BLaER1 treated with 17β-estradiol and CSF1 and Interleukin-3, amounts not matched to agents 10 nM and 100 nM (cell line): ENCODE measurements at regions not wholly inside any gene's neighbourhood (a gene's known extent, or its start where the extent isn't known, plus 50 kb on each side); places are given as distances from the start of the nearest gene placed in this dataset.
A peak's percentile ranks its signal among the peaks of the same experiment; 100 is the strongest.

Experiments used
- H3K27ac ChIP-seq, 11 experiments: shearing (Covaris generic); formaldehyde crosslinking; 2 replicates each; pipeline ENCODE4 v1.8.1; 2022
- H3K27me3 ChIP-seq, 11 experiments: shearing (Covaris generic); formaldehyde crosslinking; 2 replicates each; pipeline ENCODE4 v1.8.1; 2022
- H3K36me3 ChIP-seq, 11 experiments: shearing (Covaris generic); formaldehyde crosslinking; 2 replicates each; pipeline ENCODE4 v1.8.1; 2022
- H3K4me1 ChIP-seq, 10 experiments: shearing (Covaris generic); formaldehyde crosslinking; 2 replicates each; pipeline ENCODE4 v1.8.1; 2022
- H3K4me2 ChIP-seq, 11 experiments: shearing (Covaris generic); formaldehyde crosslinking; 2 replicates each; pipeline ENCODE4 v1.8.1; 2022
- H3K4me3 ChIP-seq, 10 experiments: shearing (Covaris generic); formaldehyde crosslinking; 2 replicates each; pipeline ENCODE4 v1.8.1; 2022
- H3K9ac ChIP-seq, 11 experiments: shearing (Covaris generic); formaldehyde crosslinking; 2 replicates each; pipeline ENCODE4 v1.8.1; 2022
- H3K9me3 ChIP-seq, 11 experiments: shearing (Covaris generic); formaldehyde crosslinking; replicated peaks in 1 of 11; 2 replicates each; pipeline ENCODE4 v1.8.1; 2022
- H4K20me1 ChIP-seq, 11 experiments: shearing (Covaris generic); formaldehyde crosslinking; 2 replicates each; pipeline ENCODE4 v1.8.1; 2022
- Cebpa-rat ChIP-seq, 11 experiments: shearing (Covaris generic); IDR thresholded peaks; 2 replicates each; pipeline ENCODE4 v1.8.1; 2022

DNA sequence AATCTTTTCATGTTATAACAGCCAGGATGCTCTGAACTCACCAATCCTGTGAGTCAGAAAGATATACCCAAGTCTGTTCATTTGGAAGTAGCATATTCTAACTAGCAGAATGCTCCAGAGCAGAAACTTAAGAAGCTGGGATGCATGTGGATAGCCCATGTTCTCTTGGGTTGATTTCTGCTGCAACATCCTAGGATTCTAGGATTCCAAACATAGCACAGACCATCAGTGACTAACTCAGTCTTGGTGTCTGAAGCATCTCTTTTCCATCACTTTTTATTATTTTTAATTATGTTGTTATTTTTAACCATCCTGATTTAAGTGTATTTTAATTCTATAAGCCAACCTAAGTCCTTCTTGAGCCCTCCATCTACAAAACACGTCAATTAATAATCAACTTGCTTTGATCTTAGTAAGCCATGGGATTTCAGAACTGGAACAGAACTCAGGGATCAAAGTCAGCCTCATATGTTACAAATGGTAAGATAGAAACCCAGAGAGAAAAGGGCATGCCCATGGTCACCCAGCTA is 85.4 kb downstream of the OSR1 start:
- H3K27me3 ChIP-seq: no peaks in the 10 kb centered on the region
- H3K4me3 ChIP-seq: no peak overlapping the region
- TF ChIP-seq Cebpa-rat (IDR thresholded peaks at IDR 0.05): no peak
- H3K4me2 ChIP-seq: no peak overlapping the region
- H4K20me1 ChIP-seq: no peaks in the 10 kb centered on the region
- no peaks in the 10 kb centered on the region; a peak in 1 of 20 replicates for H3K4me1 ChIP-seq
- no peaks in the 10 kb centered on the region for H3K9me3 ChIP-seq
- no peak overlapping the region for H3K9ac ChIP-seq
- no peak overlapping the region for H3K27ac ChIP-seq
- H3K36me3 ChIP-seq: no peaks in the 10 kb centered on the region

DNA sequence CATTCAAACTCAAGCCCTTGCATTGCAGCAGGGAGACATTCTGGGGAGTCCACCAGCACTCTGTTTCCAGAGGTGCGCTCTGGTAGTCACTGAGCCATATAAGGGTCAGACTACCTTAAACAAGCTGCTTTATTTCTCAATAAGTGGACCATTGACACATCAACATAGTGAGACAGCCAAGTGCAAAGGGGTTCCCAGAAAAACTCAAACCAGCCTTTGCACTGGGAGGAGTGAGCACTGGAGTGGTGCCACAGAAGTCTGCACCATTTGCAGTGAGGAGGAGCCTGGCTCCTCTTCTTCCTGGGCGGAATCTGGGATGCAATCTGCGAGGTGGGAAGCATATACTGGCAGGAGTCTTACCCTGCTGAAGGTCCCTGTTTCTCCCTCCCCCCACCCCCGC is 86.4 kb downstream of the OSR1 start:
- H3K4me1 ChIP-seq: no peaks in the 10 kb centered on the region; a peak in 1 of 20 replicates
- H3K9ac ChIP-seq: no peak overlapping the region
- no peaks in the 10 kb centered on the region for H3K27me3 ChIP-seq
- H3K4me2 ChIP-seq: no peak overlapping the region
- H4K20me1 ChIP-seq: no peaks in the 10 kb centered on the region
- no peak for TF ChIP-seq Cebpa-rat (IDR thresholded peaks at IDR 0.05)
- no peaks in the 10 kb centered on the region for H3K9me3 ChIP-seq
- H3K36me3 ChIP-seq: no peaks in the 10 kb centered on the region
- no peak overlapping the region for H3K27ac ChIP-seq
- no peak overlapping the region for H3K4me3 ChIP-seq

DNA sequence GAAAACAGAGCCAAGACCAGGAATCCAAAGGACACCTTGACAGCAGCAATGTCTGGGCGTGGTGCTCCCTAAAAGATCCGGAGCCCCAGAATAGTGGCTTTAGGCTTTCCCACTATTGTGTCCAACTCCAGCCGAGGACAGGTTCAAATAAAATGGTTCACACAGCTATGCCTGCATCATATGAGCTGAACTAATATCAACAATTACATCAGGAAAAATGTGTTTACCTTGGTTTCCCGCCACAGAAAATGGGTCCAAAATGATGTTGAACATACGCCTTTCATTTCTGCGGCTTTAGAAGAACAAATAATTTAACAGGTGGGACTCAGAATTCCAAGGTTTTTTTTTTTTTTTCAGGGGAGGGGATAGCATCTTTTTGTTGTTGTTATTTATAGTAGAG is 93.6 kb downstream of the OSR1 start:
- Histone ChIP-seq H3K36me3 (no peaks in the 10 kb centered on the region), H4K20me1 (no peaks in the 10 kb centered on the region), H3K4me1 (no peaks in the 10 kb centered on the region), H3K4me3 (no peak overlapping the region), H3K27ac (no peak overlapping the region), H3K4me2 (no peak overlapping the region), H3K27me3 (no peaks in the 10 kb centered on the region), H3K9ac (no peak overlapping the region), H3K9me3 (no peaks in the 10 kb centered on the region)
- no peak for TF ChIP-seq Cebpa-rat (IDR thresholded peaks at IDR 0.05)

DNA sequence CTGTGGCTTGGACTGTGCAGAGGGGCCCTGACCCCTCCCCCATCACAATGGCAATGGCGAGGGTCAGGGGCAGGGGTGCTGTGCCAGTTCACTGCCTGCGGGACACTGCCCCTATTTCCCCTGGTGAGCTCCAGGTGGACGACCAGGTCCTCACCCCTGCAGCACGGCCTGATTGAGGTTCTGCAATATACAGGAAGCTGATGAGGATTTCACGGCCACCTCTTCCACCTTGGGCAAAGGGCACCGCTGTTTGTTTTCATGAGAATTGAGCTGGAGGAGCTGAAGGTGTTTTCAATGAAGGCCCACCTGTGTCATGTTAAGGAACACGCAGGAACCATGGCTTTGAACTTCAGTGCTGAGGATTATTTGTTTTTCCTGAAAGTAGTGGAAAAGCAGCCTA is 96.3 kb downstream of the OSR1 start:
- H3K27ac ChIP-seq: no peak overlapping the region
- no peak overlapping the region for H3K4me3 ChIP-seq
- no peak overlapping the region for H3K4me2 ChIP-seq
- no peaks in the 10 kb centered on the region for H4K20me1 ChIP-seq
- no peaks in the 10 kb centered on the region for H3K27me3 ChIP-seq
- no peaks in the 10 kb centered on the region for H3K36me3 ChIP-seq
- peaks cover 0 to 11% (median 0%) of the 10 kb centered on the region in 11 experiments; a peak in 4 of 22 replicates for H3K9me3 ChIP-seq
- H3K4me1 ChIP-seq: no peaks in the 10 kb centered on the region
- no peak for TF ChIP-seq Cebpa-rat (IDR thresholded peaks at IDR 0.05)
- no peak overlapping the region for H3K9ac ChIP-seq

DNA sequence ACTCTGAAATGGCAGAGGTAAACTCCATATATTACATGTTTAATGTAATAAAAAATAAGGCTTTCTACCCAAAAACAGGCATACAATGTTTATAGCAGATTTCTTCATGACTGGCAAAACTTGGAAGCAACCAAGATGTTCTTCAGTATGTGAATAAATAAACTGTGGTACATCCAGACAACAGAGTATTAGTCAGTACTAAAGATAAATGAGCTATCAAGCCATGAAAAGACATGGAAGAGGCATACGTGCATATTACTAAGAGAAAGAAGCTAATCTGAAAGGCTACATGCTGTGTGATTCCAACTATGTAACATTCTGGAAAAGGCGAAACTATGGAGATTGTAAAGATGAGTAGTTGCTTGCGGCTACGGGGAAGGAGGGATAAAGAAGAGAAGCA is 97.4 kb downstream of the OSR1 start:
- no peak overlapping the region for H3K9ac ChIP-seq
- no peak overlapping the region for H3K27ac ChIP-seq

DNA sequence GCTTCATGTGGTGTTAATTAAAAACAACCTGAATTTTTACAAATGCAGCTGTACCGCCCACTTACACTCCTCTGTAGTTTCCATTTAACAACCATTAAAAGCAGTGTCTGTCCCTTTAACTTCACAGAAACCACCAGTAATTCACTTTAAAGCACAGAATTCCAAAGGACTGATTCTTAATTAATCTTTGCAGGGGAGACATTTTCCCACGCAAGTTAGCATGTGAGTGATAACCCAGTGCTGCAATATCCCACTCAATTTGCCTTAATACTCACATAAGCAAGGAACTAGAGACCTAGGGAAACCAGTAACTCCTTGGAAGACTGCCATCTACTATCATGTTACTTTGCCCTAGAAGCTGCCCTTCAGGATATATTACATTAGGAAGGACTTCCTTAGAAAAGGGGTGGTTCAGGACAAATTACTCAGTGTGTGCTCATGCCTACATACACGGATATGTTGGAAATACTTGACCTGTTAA is 102.3 kb downstream of the OSR1 start:
- Histone ChIP-seq H3K4me2 (no peak overlapping the region), H4K20me1 (no peaks in the 10 kb centered on the region), H3K36me3 (no peaks in the 10 kb centered on the region), H3K9ac (no peak overlapping the region), H3K4me1 (no peaks in the 10 kb centered on the region), H3K4me3 (no peak overlapping the region), H3K9me3 (peaks cover 0 to 11% (median 0%) of the 10 kb centered on the region in 11 experiments; a peak in 6 of 22 replicates), H3K27me3 (no peaks in the 10 kb centered on the region), H3K27ac (no peak overlapping the region)
- no peak for TF ChIP-seq Cebpa-rat (IDR thresholded peaks at IDR 0.05)

More for the DNA sequence above, 97.4 kb downstream of the OSR1 start:
- no peak overlapping the region for H3K4me3 ChIP-seq
- H3K4me2 ChIP-seq: no peak overlapping the region
- no peaks in the 10 kb centered on the region for H3K27me3 ChIP-seq
- H3K4me1 ChIP-seq: no peaks in the 10 kb centered on the region
- no peaks in the 10 kb centered on the region for H3K36me3 ChIP-seq
- TF ChIP-seq Cebpa-rat (IDR thresholded peaks at IDR 0.05): no peak
- H3K9me3 ChIP-seq: peaks cover 0 to 11% (median 0%) of the 10 kb centered on the region in 11 experiments; a peak in 4 of 22 replicates
- no peaks in the 10 kb centered on the region for H4K20me1 ChIP-seq

DNA sequence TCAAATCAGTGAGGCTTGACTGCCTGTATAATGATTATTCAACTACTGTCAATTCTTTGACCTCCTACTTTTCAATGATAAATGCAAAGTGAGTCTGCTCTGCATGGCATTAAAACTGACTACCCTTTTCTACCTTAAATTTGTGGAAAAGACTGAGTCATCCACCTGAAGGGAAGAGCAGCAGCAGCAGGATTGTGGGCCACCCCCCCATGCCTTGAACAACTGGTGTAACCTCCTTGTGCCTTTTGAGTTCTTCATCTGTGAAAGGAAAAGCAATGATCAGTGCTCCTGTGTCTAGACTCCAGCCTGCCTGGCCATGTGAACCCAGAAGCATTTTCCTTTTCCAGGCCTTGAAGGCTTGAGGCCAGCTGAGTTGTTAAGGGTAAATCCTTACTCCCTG is 102.9 kb downstream of the OSR1 start:
- H3K4me3 ChIP-seq: no peak overlapping the region
- H3K4me2 ChIP-seq: no peak overlapping the region
- H3K4me1 ChIP-seq: no peaks in the 10 kb centered on the region
- no peaks in the 10 kb centered on the region for H3K27me3 ChIP-seq
- H3K9ac ChIP-seq: no peak overlapping the region
- H3K36me3 ChIP-seq: no peaks in the 10 kb centered on the region
- TF ChIP-seq Cebpa-rat (IDR thresholded peaks at IDR 0.05): no peak
- no peak overlapping the region for H3K27ac ChIP-seq
- peaks cover 0 to 11% (median 0%) of the 10 kb centered on the region in 11 experiments; a peak in 6 of 22 replicates for H3K9me3 ChIP-seq
- H4K20me1 ChIP-seq: no peaks in the 10 kb centered on the region

DNA sequence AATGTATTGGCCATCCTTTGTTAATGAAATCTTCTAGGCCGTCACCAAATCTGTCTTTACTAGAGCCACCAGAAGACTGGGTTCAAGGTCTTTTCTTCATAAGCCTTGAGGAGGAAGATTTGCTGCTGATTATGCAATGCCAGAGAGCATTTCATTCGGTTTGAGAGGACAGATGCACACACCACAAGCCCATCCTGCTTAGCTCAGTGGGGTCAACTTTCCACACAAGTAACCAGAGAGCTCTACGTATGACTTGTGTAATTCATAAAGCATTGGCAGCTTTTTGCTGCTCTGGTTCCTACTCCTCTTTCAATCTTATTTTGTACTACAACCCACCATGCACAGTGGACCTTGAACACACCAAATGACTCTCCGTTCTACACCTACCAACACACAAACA is 106.9 kb downstream of the OSR1 start:
- Histone ChIP-seq H3K27me3 (no peaks in the 10 kb centered on the region), H3K4me1 (no peaks in the 10 kb centered on the region), H3K36me3 (no peaks in the 10 kb centered on the region), H3K4me2 (no peak overlapping the region), H3K27ac (no peak overlapping the region), H3K4me3 (no peak overlapping the region), H4K20me1 (no peaks in the 10 kb centered on the region), H3K9ac (no peak overlapping the region), H3K9me3 (peaks cover 0 to 5% (median 0%) of the 10 kb centered on the region in 11 experiments; a peak in 2 of 22 replicates)
- TF ChIP-seq Cebpa-rat (IDR thresholded peaks at IDR 0.05): 0 out of 22 replicates have a peak, but pooled peaks of 1 of the 11 experiments have one; percentile 16

DNA sequence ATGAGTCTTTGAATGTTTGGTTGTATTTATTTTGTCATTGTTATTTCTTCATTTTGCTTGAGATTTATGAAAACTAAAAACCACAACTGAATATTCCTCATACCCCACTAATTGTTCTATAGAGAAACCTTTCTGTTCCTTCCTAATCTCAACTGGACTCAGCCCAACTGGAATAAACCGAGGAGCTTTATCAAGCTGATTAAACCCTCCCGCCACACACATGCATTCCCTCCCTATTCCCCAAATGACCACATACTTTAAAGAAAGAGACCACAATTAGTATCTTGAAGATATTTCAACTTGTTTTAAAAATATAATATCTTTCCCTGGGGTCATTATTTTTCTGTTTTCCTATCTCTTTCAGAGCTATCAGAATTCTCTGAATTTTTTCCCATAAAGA is 107.5 kb downstream of the OSR1 start:
- Histone ChIP-seq H3K4me3 (no peak overlapping the region), H4K20me1 (no peaks in the 10 kb centered on the region), H3K4me2 (no peak overlapping the region), H3K9ac (no peak overlapping the region), H3K9me3 (peaks cover 0 to 5% (median 0%) of the 10 kb centered on the region in 11 experiments; a peak in 2 of 22 replicates), H3K27me3 (no peaks in the 10 kb centered on the region), H3K36me3 (no peaks in the 10 kb centered on the region), H3K4me1 (no peaks in the 10 kb centered on the region), H3K27ac (no peak overlapping the region)
- TF ChIP-seq Cebpa-rat (IDR thresholded peaks at IDR 0.05): no peak

DNA sequence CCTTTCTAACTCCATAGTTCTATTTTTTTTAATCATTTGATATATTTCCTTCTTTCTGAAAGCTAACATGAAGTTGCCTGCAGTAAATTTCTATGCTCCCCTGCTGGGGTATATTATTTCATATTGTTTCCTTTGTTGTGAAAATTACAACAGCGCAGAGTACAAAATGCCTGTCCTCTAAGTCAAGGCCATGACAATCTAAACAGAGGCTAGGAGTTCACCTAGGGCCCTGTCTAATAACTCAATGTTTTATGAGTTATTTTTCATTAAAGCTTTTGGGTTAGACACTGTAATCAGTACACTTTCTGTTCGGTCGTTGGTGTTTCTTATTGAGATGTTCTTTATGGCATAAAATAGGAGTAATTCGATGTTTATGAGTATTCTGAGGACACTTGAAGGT is 111.2 kb downstream of the OSR1 start:
- Histone ChIP-seq H3K9me3 (no peaks in the 10 kb centered on the region), H3K4me3 (no peak overlapping the region), H3K4me2 (no peak overlapping the region), H4K20me1 (no peaks in the 10 kb centered on the region), H3K36me3 (no peaks in the 10 kb centered on the region), H3K27ac (no peak overlapping the region), H3K27me3 (no peaks in the 10 kb centered on the region), H3K4me1 (no peaks in the 10 kb centered on the region), H3K9ac (no peak overlapping the region)
- TF ChIP-seq Cebpa-rat (IDR thresholded peaks at IDR 0.05): no peak
